Right hindlimb (tissue), 1 donor: ENCODE measurements at regions not wholly inside any gene's neighbourhood (a gene's known extent, or its start where the extent isn't known, plus 50 kb on each side); places are given as distances from the start of the nearest gene placed in this dataset.
"Not testable (repeated sequence)": the region's sequence is repeated elsewhere in the genome, so short reads cannot be mapped to it uniquely, and the experiment has no call there.

ENCODE experiments used
- DNase-seq: peaks from one replicate; pipeline ENCODE4 v3.0.0-alpha.2; 2018

DNA sequence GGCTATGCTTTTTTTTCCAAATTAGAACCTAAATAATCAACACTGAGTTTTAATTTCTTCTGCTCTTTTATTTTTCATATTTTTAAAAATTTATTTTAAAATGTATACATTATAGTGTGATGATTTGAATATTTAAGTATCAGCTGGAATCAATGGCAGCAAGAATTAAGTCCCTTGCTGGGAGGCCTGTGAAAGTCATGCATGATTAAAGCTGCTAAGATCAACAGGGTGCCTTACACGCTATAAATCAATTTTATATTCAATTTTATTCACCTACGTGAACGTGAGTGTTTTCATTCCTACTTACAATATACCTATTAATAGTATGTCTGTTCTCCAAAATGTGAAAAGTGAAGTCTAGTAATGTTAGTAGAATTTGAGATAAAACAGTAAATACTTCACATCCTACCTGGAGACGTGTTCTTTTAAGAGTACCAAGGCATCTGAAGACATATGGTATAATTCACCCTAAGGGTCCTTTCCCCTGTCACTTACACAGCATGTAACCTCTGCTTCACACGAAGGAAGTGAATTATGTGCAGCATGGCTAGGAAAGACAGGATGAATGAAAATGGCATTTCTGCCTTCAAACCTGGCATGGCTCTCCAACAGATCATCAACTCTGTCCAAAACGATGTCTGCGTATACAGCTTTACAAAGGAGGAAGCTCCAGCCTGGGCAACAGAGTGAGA lies 640.4 kb upstream of the ROBO1 start:
- DNase-seq = no peak

DNA sequence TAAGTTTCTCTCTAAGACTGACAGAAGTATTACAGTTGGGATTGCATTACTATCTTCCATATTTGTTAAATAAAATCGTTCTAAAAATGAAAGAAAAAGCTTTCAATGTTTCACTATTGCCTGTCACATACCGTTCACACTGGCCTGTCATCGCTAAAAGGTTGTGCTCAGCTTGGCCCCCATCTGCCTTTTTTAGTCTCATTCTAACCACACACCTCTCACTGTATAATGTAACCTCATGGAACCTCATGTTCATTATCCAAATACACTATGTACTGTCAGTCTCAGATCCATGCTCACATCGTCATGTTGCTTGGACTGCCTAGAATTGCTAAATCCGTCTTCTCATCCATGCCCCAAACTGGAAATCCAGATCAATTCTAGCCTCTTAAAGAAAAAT lies 637.8 kb upstream of the ROBO1 start:
- DNase-seq = no peak

- DNase-seq = no peak
Observed at GRCh38 chr3:80395023-80395422, 627.2 kb upstream of the ROBO1 start.

- DNase-seq = no peak
Observed at GRCh38 chr3:80391573-80391972, 623.8 kb upstream of the ROBO1 start.

GRCh38 chr3:80384811-80385210 lies 617.0 kb upstream of the ROBO1 start:
- no peak for DNase-seq

GRCh38 chr3:80374423-80374822 lies 606.6 kb upstream of the ROBO1 start:
- no peak for DNase-seq

DNA sequence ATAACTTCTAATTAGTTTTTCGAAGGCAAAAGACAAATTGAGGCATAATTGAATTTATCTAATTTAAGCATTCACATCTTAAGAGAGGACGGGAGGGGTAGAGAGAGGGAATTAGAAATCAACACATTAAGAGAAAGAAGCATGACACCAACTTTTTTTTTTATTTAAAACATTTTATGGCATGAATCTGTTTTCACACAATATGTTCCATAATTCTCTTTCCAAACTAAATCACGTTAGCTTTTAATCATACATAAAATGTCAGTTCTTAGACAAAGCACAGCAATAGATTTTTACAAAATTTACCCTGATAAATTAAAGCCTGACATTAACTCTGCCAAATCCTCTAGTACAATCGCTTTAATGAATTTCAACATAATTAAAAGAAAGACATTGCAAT lies 600.8 kb upstream of the ROBO1 start:
- no peak for DNase-seq

- DNase-seq = no peak
Observed at GRCh38 chr3:80366808-80367548, 599.2 kb upstream of the ROBO1 start.

DNA sequence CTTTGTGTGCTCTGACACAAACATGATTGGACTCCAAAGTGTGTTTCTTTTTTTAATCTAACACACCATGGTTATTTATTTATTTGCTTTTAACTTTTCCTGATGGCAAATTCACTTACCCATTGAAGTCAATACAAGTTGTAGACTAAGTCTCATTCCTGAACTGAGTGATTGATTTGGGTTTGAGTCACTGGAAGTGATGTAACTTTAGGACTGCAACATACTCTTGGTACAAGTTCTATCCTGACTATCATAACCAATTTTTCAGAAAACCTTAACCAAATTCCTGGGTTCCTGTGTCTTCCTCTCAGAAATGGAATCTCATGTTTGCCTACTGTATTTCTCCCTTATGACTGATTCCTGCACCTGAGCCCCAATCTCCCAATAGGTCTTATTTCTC lies 590.0 kb upstream of the ROBO1 start:
- DNase-seq = no peak

DNA sequence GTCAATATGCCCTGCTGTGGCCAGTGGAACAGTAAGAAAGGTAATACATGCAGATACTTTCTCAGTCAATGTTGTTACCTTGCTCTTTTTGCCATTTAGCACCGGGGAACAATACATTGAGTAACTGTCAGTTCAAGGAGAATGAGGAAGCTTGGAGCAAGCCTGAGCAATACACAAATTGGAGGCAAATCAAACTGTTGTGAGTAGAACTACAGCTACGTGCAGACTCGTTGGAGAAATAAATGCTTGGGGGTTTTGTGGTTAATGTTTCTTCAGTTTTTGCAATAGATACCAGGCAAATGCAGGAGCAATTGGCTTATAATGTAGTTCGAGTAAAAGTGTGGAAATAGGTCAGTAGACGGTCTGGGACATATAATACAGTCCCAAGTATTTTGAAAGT lies 587.3 kb upstream of the ROBO1 start:
- DNase-seq = no peak

GRCh38 chr3:80351201-80351600 lies 583.4 kb upstream of the ROBO1 start:
- DNase-seq = no peak

DNA sequence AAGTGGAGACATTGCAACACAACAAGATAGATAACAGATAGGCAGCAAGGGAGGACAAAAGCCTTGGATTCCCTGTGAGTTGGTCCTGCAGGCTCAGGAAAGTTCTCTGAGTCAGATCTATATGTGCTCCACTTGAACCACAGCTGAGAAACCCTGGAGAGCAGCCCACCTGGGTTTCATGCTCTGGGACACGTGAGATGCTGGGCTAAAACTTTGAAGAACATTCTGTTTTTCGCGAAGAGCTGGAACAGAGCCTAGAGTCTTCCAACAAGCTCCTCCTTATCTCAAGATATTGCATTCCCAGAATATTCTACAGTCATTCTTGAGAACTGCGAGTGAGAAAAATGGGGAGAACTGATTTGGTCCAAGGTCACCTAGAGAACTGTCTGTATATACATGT lies 583.0 kb upstream of the ROBO1 start:
- DNase-seq = no peak

DNA sequence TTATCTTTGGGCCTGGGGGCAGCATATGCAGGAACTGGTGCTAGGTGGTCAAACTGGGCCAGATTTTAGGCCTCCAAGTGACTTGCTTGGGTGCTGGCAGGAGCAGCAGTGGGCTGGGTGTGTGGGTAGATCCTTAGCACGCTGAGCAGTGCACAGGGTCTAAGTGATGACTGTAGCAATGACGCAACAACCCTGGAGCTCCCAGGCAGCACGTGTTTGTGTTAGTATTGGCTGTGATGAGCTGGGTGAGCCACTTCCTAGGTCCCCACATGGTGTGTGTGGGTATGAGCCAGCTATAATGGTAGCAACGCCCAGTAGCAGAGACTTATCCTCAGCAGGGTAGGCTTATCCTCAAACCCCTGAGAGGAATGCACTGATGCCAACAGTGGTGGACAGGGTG lies 570.6 kb upstream of the ROBO1 start:
- DNase-seq = no peak

- DNase-seq = no peak
Observed at GRCh38 chr3:80334534-80334933, 566.7 kb upstream of the ROBO1 start.

GRCh38 chr3:80331494-80332170 lies 563.8 kb upstream of the ROBO1 start:
- no peak for DNase-seq

- not testable (repeated sequence) for DNase-seq
Observed at GRCh38 chr3:80314541-80314940, 546.7 kb upstream of the ROBO1 start.

GRCh38 chr3:80308637-80309036 lies 540.8 kb upstream of the ROBO1 start:
- DNase-seq = no peak

DNA sequence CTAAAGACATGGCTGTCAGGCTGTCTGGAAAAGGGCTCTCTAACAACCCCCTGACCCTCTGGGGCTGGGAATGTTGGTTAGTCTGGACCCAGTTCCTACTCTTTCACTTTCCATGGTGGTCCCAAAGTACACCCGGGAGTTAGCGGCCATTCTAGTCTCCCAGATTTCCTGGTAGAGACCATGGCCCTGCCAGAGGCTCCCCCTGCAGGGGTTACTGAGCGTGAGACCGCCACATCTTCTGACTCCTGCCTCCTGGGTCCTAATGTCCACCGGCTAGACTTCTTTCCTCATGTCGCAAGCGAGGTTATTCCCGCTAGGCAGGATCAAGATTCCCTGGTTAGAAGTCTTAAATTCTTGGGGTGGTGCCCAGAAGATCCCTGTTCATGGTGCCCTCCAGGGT lies 540.0 kb upstream of the ROBO1 start:
- no peak for DNase-seq

DNA sequence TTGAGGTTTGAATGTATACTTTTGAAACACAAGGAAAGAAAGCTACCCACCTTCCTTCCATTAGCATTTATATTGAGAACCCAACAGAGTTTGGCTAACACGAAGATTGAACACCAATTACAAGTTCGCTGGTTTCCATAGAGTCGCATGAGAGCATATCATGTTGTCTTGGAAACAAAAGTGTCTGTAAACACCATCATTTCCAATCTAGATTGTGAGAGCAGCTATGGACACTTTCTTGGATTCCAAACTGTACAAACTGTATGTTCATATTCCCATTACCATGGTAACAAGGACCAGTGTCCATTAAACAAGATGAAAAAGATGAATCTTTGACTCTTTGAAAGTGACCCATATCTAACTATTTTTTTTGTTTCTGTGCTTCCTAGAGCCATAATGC lies 529.9 kb upstream of the ROBO1 start:
- no peak for DNase-seq

GRCh38 chr3:80285388-80285787 lies 517.6 kb upstream of the ROBO1 start:
- no peak for DNase-seq

DNA sequence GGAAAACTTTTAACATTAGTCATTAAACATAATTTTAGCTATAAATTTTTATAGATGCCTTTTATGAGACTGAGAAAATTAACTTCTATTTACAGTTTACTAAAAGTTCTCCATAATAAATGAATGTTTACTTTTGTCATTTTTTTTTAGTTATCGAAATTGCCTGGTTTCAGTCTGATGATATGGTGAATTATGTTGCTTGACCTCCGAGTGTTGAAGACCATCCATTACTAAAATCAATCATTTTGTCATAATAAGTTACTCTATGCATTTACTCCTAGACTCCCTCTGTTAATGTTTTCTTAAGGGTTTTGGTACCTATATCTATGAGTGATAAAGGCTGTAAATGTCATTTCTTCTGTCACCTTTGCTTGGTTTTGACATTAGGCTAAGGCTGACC lies 516.0 kb upstream of the ROBO1 start:
- DNase-seq = no peak

DNA sequence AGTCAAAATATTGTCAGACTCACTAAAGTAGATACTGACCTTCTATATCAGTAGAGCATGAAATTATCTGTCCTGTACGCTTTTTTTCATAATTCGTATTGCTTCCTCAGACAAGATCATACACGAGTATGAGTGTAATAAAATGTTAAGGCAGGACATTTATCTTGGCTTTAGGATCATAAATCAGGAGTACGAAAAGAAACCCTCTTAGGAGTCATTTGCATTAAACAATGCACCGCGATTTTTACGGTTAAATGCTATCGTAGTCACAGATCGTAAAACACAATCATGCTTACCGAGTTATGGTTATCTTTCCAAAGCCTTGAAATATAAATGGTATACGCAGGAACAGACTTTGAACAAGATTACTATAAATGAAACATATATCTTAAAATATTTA lies 510.3 kb upstream of the ROBO1 start:
- no peak for DNase-seq

DNA sequence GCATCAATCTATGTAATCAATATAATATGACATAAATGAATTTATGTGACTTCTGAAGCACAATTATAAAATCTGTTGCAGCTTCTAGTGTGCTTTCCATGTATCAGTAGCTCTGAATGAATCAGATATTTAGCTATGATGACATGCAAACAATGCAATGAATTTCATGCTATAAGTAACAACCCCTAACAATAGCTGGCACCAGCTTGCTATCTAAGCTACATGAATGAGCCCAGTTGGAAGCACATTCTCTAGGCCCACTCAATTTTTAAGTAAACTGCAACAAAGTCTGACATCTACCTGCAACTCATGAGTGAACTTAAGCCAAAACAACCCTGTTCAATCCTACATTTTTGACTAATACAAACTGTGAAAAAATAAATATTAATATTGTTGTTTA lies 507.3 kb upstream of the ROBO1 start:
- no peak for DNase-seq

GRCh38 chr3:80263260-80263659 lies 495.5 kb upstream of the ROBO1 start:
- DNase-seq = no peak
